ENCODE measurements at regions not wholly inside any gene's neighbourhood (a gene's known extent, or its start where the extent isn't known, plus 50 kb on each side); places are given as distances from the start of the nearest gene placed in this dataset.
"Not testable (repeated sequence)": the region's sequence is repeated elsewhere in the genome, so short reads cannot be mapped to it uniquely, and the experiment has no call there.

- Histone ChIP-seq H4K20me1 (ENCODE audit: insufficient read depth, poor library complexity, severe bottlenecking) (no peaks in the 10 kb centered on the region), H3K36me3 (replicated peaks; ENCODE audit: insufficient read depth, low read depth) (no peaks in the 10 kb centered on the region), H3K4me3 (no peak overlapping the region), H3K4me1 (ENCODE audit: insufficient read depth) (no peaks in the 10 kb centered on the region), H3K27me3 (no peaks in the 10 kb centered on the region), H3K9me3 (ENCODE audit: low read depth) (no peaks in the 10 kb centered on the region), H3K27ac (no peak overlapping the region), H3K79me2 (no peaks in the 10 kb centered on the region), H3K4me2 (no peak overlapping the region), H3K9me2 (replicated peaks; ENCODE audit: insufficient read depth) (no peaks in the 10 kb centered on the region), H2AFZ (no peak overlapping the region)
- TF ChIP-seq CTCF (IDR thresholded peaks at IDR 0.05; ENCODE audit: poor library complexity) (no peak), EZH2 (IDR thresholded peaks at IDR 0.05; ENCODE audit: borderline replicate concordance) (no peak), EZH2phosphoT487 (IDR thresholded peaks at IDR 0.05; ENCODE audit: low read depth, severe bottlenecking, unreplicated experiment) (no peak)
- DNase-seq (ENCODE audit: low spot score): no peak
Observed at GRCh38 chr7:125823538-125823937, 893.9 kb upstream of the POT1 start.

DNA sequence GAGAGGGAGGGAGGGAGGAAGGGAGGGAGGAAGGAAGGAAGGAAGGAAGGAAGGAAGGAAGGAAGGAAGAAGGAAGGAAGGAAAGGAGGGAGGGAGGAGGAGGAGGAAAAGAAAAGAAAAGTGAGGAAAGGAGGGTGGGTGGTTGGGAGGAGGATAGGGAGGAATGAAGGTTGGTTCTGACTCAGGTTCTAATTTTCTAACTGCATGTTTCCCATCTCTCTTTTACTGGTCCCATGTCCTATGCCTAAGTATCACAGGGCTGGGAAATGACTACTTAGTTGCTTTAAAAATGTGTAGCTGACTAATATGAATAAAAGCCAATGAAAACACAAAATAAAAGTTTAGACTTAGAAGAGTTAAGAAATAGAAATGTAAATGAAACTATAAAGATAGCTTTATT is 890.9 kb upstream of the POT1 start:
- Histone ChIP-seq H3K27ac (no peak overlapping the region), H3K27me3 (no peaks in the 10 kb centered on the region), H3K4me3 (no peak overlapping the region), H3K4me2 (no peak overlapping the region), H4K20me1 (ENCODE audit: insufficient read depth, poor library complexity, severe bottlenecking) (no peaks in the 10 kb centered on the region), H2AFZ (no peak overlapping the region), H3K36me3 (replicated peaks; ENCODE audit: insufficient read depth, low read depth) (no peaks in the 10 kb centered on the region), H3K79me2 (no peaks in the 10 kb centered on the region), H3K9me2 (replicated peaks; ENCODE audit: insufficient read depth) (no peaks in the 10 kb centered on the region), H3K9me3 (ENCODE audit: low read depth) (no peaks in the 10 kb centered on the region), H3K4me1 (ENCODE audit: insufficient read depth) (no peaks in the 10 kb centered on the region)
- TF ChIP-seq EZH2phosphoT487 (IDR thresholded peaks at IDR 0.05; ENCODE audit: low read depth, severe bottlenecking, unreplicated experiment) (no peak), CTCF (IDR thresholded peaks at IDR 0.05; ENCODE audit: poor library complexity) (no peak), EZH2 (IDR thresholded peaks at IDR 0.05; ENCODE audit: borderline replicate concordance) (no peak)
- no peak for DNase-seq (ENCODE audit: low spot score)

- TF ChIP-seq EZH2 (IDR thresholded peaks at IDR 0.05; ENCODE audit: borderline replicate concordance) (no peak), EZH2phosphoT487 (IDR thresholded peaks at IDR 0.05; ENCODE audit: low read depth, severe bottlenecking, unreplicated experiment) (no peak), CTCF (IDR thresholded peaks at IDR 0.05; ENCODE audit: poor library complexity) (no peak)
- 55% methylated on average over 2 of the region's 2 CpGs for WGBS (ENCODE audit: low lambda C conversion rate, missing lambda C conversion rate)
- no peak overlapping the region for H3K4me3 ChIP-seq
- no peak overlapping the region for H3K27ac ChIP-seq
- H2AFZ ChIP-seq: no peak overlapping the region
- H3K79me2 ChIP-seq: no peaks in the 10 kb centered on the region
- no peaks in the 10 kb centered on the region for H3K9me2 ChIP-seq (replicated peaks; ENCODE audit: insufficient read depth)
- H4K20me1 ChIP-seq (ENCODE audit: insufficient read depth, poor library complexity, severe bottlenecking): no peaks in the 10 kb centered on the region
- H3K9me3 ChIP-seq (ENCODE audit: low read depth): no peaks in the 10 kb centered on the region
- no peak overlapping the region for H3K4me2 ChIP-seq
- no peaks in the 10 kb centered on the region for H3K27me3 ChIP-seq
- no peaks in the 10 kb centered on the region for H3K36me3 ChIP-seq (replicated peaks; ENCODE audit: insufficient read depth, low read depth)
- no peak for DNase-seq (ENCODE audit: low spot score)
- no peaks in the 10 kb centered on the region for H3K4me1 ChIP-seq (ENCODE audit: insufficient read depth)
Observed at GRCh38 chr7:125814100-125814499, 884.5 kb upstream of the POT1 start.

- not testable (repeated sequence) for H3K79me2 ChIP-seq; H2AFZ ChIP-seq; DNase-seq (ENCODE audit: low spot score); H3K4me2 ChIP-seq; H3K4me1 ChIP-seq (ENCODE audit: insufficient read depth); H4K20me1 ChIP-seq (ENCODE audit: insufficient read depth, poor library complexity, severe bottlenecking); H3K9me3 ChIP-seq (ENCODE audit: low read depth); H3K27me3 ChIP-seq; H3K4me3 ChIP-seq; H3K36me3 ChIP-seq (replicated peaks; ENCODE audit: insufficient read depth, low read depth); H3K27ac ChIP-seq; H3K9me2 ChIP-seq (replicated peaks; ENCODE audit: insufficient read depth)
- 97% methylated on average over 4 of the region's 4 CpGs for WGBS (ENCODE audit: low lambda C conversion rate, missing lambda C conversion rate)
Observed at GRCh38 chr7:125806491-125806890, 876.9 kb upstream of the POT1 start.

All from hepatocyte (in vitro differentiated cells).